DMS114 treated with DMSO at 0.1 percent for 48 hours (cell line): ENCODE measurements at regions not wholly inside any gene's neighbourhood (a gene's known extent, or its start where the extent isn't known, plus 50 kb on each side); places are given as distances from the start of the nearest gene placed in this dataset.

ENCODE experiments used
- DNase-seq: peaks from one replicate; lab custom pipeline; 2025; ENCODE audit not compliant: unreplicated experiment; lab: John Stamatoyannopoulos, UW

GRCh38 chr15:46607077-46607476 is 972.2 kb downstream of the SQOR start:
- DNase-seq, result no peak

DNA sequence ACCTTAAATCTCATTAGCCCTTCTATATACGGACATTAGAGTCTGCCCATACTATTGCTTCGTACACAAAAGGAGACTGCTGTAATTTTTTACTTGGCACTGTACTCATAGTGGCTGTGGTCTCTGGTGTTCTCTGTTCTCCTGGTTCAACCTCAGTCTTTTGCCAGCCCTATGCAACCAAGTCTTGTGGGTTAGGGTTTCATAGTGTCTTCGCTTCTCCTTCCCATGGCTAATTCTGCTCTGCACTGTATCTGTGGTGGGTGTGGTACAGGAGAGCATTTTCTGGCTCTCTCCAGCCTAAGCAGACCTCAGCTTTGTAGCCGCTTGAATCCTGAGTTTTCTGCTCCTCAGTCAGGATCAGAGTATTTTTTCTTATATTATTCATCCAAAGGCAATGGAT is 981.2 kb downstream of the SQOR start:
- no peak for DNase-seq

DNA sequence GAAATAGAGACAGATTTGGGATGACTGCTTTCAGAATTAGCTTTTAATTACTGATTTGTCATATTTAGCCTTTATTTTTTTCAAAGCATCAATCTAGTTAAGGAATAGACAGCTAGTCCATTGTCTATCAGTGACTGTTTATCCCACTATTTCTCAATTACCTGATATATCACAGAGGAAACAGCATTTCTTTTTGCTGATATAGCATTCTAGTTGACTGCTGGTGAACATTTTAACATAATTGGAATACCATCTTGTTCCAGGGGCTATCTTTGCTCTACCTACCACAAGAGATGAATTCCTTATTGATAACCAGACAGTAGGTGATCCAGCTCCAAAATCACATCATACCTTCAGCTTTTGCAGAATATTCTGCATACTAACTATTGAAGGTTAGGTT is 982.7 kb downstream of the SQOR start:
- no peak for DNase-seq

- DNase-seq, result no peak
Observed at GRCh38 chr15:46618984-46619383, 984.2 kb downstream of the SQOR start.

DNA sequence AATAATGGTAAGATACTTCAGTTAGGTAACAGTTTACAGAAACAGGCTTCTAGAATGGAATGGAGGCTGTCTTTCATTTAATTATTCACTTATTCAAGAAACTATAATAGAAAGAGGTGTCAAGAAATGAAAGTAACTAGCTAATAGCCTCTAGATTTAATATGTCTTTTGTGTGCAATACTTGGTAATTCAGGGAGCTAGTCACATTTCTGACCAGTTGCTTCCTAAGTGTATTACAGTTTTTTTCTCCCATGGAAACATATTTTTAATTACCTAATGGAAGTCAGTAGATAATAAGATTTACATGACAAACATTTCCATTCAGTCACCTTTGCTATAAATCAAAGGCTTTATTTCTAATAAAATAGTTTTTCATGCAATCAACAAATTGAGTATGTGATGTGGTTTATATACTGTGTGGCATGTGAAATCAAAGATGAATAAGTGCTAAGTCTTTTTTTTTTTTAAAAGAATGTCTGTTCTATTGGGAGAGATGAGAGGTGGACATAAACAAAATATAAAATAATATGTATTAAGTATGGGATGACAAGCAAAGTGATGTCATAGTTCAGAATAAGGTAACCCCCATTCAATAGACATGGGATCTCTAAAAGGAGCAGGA is 985.7 kb downstream of the SQOR start:
- DNase-seq, result no peak

DNA sequence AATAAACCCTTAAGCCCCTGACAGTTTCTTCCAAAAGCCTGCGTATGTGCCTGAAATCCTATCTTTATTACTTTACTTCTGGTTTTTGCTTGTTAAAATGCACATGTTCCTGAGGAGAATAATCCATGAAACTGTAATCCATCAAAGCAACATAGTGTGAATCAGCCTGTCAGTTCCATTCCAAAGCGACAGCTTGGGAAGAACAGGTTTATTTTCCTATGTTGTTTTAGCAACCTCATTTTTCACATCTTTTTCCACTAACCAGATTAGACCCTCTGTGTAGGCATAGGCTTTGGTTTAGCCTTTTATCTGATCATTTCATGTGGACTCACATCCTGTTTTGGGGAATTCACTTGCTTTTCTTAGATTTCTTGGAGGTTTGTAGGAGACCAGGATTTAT is 988.0 kb downstream of the SQOR start:
- DNase-seq, result no peak

- no peak for DNase-seq
Observed at GRCh38 chr15:46636206-46636605, 1001.4 kb downstream of the SQOR start.

DNA sequence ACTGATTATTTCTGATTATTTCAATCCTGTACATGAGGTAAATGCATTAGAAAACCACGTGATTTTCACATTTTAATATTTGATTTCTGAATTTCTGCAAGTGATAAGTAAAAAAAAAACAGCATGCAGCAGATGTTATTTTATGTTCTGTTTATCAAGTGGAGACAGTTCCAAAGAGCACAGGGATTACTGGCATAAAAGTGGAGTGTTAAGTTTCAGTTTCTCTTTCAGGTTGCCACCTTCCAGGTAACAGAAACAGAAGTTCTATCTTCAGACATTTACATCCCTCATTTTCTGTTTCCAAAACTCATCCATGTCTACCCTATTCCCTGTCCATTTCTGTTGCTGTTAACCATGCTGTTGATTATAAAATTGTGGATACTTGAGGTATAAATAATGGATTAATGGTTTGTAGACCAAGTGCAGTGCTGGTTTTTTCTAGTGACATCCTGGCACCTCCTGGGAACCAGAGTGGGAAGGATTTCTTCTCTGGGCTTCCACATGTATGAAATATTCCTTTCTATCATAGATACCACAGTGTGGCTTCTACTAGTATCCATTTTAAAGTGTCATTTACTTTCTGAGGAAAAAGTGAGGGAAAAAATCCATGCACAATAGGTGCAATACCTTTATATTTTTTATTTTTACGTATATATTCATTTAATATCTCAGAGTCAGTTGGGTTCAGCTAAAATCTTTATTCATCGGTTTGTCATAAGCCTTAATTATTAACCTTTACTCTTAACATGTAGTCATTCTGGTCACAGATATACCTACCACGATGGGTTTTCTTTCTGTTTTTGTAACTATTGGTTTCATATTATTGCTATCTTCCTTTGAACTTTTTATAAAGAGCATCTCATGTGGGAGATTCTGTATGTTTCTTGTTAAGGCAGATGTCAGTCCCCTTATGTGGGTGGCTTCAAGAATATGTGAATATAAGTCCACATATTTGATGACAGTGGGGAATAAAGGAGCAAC is 1010.0 kb downstream of the SQOR start:
- DNase-seq, result no peak

GRCh38 chr15:46646490-46646889 is 1011.7 kb downstream of the SQOR start:
- DNase-seq, result no peak

GRCh38 chr15:46647046-46647445 is 1012.2 kb downstream of the SQOR start:
- DNase-seq, result no peak

DNA sequence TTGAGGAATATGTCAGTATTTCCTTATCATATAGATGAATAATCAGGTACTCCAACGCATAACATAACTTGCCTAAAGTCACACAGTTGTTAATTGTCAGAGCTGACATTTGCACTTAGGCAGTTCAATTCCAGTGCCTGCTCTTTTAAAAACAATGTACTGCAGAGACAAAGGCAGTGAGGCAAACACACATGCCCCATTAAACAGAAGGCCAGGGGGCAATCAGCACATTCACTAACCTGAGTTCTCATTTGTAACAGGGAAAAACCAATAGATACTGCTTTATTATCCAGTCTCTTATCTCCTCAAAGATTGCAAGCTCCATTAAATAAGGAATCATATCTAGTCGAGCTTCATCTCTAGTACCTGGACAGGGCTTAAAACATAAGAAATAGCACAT is 1017.4 kb downstream of the SQOR start:
- DNase-seq, result no peak

GRCh38 chr15:46654993-46655392 is 1020.2 kb downstream of the SQOR start:
- DNase-seq, result no peak

DNA sequence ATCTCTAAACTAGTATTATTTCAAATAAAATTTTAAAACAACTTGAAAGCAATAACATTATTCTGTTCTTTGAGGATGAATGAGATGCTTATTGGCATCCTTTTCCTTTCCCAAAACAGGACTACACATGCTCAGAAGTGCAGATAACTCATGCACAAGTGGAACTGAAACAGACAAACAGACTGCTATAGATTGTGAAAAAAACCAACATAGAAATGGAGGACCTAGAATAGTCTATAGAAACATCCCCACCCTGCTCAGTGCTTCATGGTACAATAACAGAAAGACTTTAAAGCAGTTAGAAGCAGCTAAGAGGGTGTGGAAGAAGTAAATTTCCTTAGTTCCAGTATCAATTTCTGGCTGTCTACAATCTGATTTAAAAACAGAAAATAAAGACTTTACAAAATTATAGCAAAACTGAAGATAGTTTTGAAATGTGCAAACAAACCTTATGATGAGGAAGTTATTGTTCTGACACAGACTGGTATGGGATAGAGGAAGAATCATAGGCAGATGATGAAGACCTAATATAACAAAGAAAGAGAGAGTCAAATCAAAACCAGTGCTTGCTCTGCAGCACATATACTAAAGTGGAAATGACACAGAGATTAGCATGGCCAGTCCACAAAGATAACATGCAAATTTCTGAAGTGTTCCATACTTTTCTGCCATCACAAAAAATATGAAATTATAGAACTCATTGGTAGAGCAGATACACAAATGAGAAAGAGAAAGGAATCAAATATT is 1025.4 kb downstream of the SQOR start:
- no peak for DNase-seq

GRCh38 chr15:46670258-46670657 is 1035.4 kb downstream of the SQOR start:
- no peak for DNase-seq

DNA sequence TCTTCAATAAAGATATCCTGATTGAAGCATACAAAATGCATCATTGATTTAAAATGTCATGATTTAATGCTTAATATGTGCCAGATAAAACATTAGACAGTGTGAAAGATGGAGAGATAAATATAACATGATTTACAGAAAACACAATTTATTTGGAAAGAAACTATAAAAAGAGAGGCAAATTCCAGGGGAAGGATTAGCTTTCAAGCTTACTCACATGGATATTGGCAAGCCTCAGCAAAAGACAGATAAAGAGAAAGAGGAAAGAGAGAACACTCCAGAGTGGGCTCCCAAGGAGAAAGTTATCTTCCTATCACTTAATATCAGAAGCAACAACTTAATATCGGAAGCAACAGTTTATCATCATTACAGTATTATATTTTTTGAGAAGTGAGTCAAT is 1036.5 kb downstream of the SQOR start:
- DNase-seq, result no peak

- no peak for DNase-seq
Observed at GRCh38 chr15:46672041-46672440, 1037.2 kb downstream of the SQOR start.

DNA sequence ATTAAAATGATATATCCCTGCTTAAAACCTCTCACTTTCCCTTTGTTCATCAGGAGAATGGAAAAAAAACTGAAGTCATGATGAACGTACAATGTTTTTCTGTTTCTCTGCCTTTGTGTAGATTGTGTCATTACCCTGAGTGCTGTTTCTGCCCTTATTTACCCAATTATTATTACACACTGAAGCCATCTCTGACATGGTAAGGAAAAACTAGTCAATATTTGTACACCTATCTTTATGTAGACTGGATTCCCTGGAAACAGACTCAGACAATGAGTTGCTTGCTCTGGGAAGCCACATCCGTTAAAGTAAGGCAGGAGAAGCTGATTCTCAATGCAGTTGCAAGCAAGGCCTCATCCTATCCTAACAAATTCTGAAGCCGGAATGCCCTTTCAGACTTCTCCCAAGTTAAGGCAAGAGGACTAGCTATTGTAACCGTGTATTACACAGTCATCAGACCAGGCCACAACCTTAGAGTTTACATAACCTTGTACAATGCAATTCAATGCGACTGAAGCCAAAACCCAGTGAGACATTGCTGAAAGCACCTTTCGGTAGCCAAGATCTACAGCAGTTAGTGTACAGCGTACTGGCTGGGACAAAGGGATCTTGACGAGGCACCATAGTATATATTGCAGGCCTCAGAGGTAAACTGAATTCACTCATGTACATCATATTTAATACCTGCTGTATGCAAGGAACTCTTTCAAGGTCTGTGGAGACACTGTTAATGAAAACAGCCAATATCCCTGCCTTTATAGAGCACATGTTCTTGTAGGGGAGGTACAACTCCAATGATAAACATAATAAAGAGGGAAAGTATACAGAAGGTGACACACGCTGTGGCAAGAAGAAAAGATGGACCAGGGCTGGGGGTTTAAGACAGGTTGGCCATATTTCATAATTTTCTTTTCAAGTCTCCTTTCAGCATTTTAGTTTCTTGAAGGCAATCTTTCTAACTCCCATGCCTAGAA is 1040.8 kb upstream of the SEMA6D start:
- DNase-seq, result no peak

GRCh38 chr15:46677491-46677890 is 1039.8 kb upstream of the SEMA6D start:
- no peak for DNase-seq

- no peak for DNase-seq
Observed at GRCh38 chr15:46681901-46682300, 1035.4 kb upstream of the SEMA6D start.

DNA sequence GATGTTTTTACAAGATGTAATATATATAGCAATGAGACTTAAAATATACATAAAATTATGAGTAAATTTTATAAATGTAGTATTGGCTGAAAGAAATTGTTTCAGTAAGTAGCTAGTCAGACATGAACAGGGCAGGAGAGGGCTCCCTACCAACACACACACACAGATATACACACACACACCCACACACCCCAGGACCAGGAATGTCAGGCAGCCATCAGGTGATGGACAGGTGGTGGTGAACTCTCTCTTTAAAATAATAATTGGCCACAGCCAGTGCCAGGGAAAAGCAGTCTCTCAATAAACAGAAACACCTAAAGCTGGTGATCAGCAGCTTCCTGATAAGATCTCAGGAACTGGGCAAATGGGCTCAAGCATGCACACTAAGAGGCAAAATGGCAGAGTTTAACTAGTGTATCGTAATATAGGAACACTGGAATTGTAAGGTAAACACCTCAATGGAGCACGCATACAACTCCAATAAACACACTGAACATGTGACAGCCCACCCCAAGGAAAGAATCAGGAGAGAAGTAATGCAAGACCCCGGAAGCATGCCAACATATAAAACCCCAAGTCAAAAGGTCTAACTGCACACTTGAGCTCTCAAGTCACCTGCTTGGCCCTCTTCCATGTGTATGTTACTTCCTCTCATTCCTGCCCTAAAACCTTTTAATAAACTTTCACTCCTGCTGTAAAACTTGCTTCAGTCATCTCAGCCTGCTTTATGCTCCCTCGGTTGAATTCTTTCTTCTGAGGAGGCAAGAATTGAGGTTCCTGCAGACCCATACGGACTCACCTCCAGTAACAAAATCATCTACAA is 1034.1 kb upstream of the SEMA6D start:
- no peak for DNase-seq
